PC-3 (cell line): ENCODE measurements at regions not wholly inside any gene's neighbourhood (a gene's known extent, or its start where the extent isn't known, plus 50 kb on each side); places are given as distances from the start of the nearest gene placed in this dataset.
"Not testable (repeated sequence)": the region's sequence is repeated elsewhere in the genome, so short reads cannot be mapped to it uniquely, and the experiment has no call there.

Source experiments
- ATAC-seq: fragments of 200-7000 bp; cut with Tn5 transposase; 2 replicates; pipeline ENCODE4 v1.9.1; 2020; ENCODE audit warnings: mild to moderate bottlenecking, moderate library complexity
- BruUV-seq: library from RNA; stranded (reverse); fragments of 400-500 nt; replicated peaks from 2 replicates; lab custom pipeline; 2021; lab: Mats Ljungman, UMichigan
- CTCF ChIA-PET: fragments of 300-600 bp; sonication (Branson Sonifier 250); formaldehyde crosslinking; loops from one replicate; lab custom pipeline; 2022; ENCODE audit warnings: antibody characterized with exemption; lab: Charles Lee
- POLR2A ChIA-PET: fragments of 300-600 bp; sonication (Branson Sonifier 250); formaldehyde crosslinking; loops from one replicate; lab custom pipeline; 2022; ENCODE audit warnings: antibody characterized with exemption; ENCODE audit not compliant: unreplicated experiment; lab: Charles Lee
- DNase-seq: peaks from one replicate; pipeline ENCODE4 v3.0.0-alpha.2; 2015
- H2AFZ ChIP-seq: fragments of 300-600 bp; sonication (generic); 2 replicates; pipeline ENCODE4 v1.6.0; 2016; ENCODE audit warnings: antibody characterized with exemption, low read length
- H3F3A ChIP-seq: fragments of 300-600 bp; sonication (generic); one replicate; pipeline ENCODE4 v1.6.0; 2017; ENCODE audit warnings: antibody characterized with exemption, low read length, control low read depth, mild to moderate bottlenecking; ENCODE audit not compliant: unreplicated experiment
- H3K27ac ChIP-seq: fragments of 300-600 bp; sonication (generic); 2 replicates; pipeline ENCODE4 v1.5.1; 2016; ENCODE audit warnings: mild to moderate bottlenecking, low read length
- H3K27me3 ChIP-seq: fragments of 300-600 bp; sonication (generic); 2 replicates; pipeline ENCODE4 v1.6.1; 2016; ENCODE audit warnings: low read length, mixed read lengths
- H3K36me3 ChIP-seq: fragments of 300-600 bp; sonication (generic); 2 replicates; pipeline ENCODE4 v1.6.1; 2016; ENCODE audit warnings: low read depth, mixed run types, low read length, mixed read lengths
- H3K4me1 ChIP-seq: fragments of 300-600 bp; sonication (generic); 2 replicates; pipeline ENCODE4 v1.5.1; 2016; ENCODE audit warnings: low read length; ENCODE audit not compliant: insufficient read depth
- H3K4me2 ChIP-seq: fragments of 300-600 bp; sonication (generic); 2 replicates; pipeline ENCODE4 v1.6.0; 2016; ENCODE audit warnings: low read length
- H3K4me3 ChIP-seq: fragments of 300-600 bp; sonication (generic); 2 replicates; pipeline ENCODE4 v1.5.1; 2016; ENCODE audit warnings: mild to moderate bottlenecking, low read length, mixed read lengths
- H3K79me2 ChIP-seq: fragments of 300-600 bp; sonication (generic); 2 replicates; pipeline ENCODE4 v1.6.1; 2017; ENCODE audit warnings: low read length, mixed read lengths
- H3K9ac ChIP-seq: fragments of 300-600 bp; sonication (generic); 2 replicates; pipeline ENCODE4 v1.6.0; 2016; ENCODE audit warnings: mild to moderate bottlenecking, low read length
- H3K9me2 ChIP-seq: fragments of 300-600 bp; sonication (generic); replicated peaks from 2 replicates; pipeline ENCODE4 v1.6.1; 2016; ENCODE audit warnings: mixed run types, low read length, mixed read lengths
- H3K9me3 ChIP-seq: fragments of 300-600 bp; sonication (generic); 2 replicates; pipeline ENCODE4 v1.6.1; 2016; ENCODE audit warnings: low read length, mixed read lengths
- H4K20me1 ChIP-seq: fragments of 300-600 bp; sonication (generic); 2 replicates; pipeline ENCODE4 v1.6.1; 2016; ENCODE audit warnings: low read length, mixed read lengths
- EZH2 ChIP-seq: fragments of 300-600 bp; sonication (generic); IDR thresholded peaks from one replicate; pipeline ENCODE4 v1.6.1; 2017; ENCODE audit warnings: antibody characterized with exemption, mild to moderate bottlenecking, low read length; ENCODE audit not compliant: unreplicated experiment
- EZH2phosphoT487 ChIP-seq: fragments of 300-600 bp; sonication (generic); IDR thresholded peaks from 2 replicates; pipeline ENCODE4 v1.6.1; 2018; ENCODE audit warnings: mild to moderate bottlenecking, antibody characterized with exemption, low read length, borderline replicate concordance
- intact Hi-C: fragments of 100-400 bp; cut with micrococcal nuclease; formaldehyde crosslinking; loops from 2 replicates; pipeline ENCODE4 v1.9.0; 2023
- TF ChIP-seq, protein P1 (sequence below): fragments of 300-600 bp; sonication (generic); conservative IDR thresholded peaks from 2 replicates; pipeline ENCODE4 v1.5.1; 2017; ENCODE audit warnings: antibody characterized with exemption, low read depth, mild to moderate bottlenecking, low read length

DNA sequence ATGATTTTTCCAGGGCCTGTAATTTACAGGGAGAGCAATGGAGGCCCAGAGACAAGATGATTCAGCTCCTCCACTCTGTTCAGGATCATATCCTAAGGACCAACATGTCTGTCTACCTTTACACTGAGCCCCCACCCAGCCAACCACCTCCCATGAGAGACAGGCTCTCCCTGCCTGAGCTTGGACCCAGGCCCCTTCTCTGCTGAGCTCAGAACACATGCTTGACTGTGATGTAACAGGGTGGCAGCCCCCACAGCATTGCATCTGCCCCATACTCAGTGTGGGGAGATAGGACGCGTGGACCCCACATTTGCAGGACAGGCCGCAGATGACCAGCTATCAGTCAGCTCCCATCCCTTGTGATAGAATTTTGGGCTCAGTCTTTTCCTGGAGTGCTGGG is 313.9 kb downstream of the ADGRD1 start:
- Histone ChIP-seq H3K4me1 (no peaks in the 10 kb centered on the region; the same call in 1 of the 2 replicates), H3K36me3 (no peaks in the 10 kb centered on the region), H3F3A (no peaks in the 10 kb centered on the region), H3K9me3 (no peaks in the 10 kb centered on the region), H3K4me3 (no peak overlapping the region), H3K79me2 (no peaks in the 10 kb centered on the region), H3K9me2 (no peaks in the 10 kb centered on the region), H4K20me1 (no peaks in the 10 kb centered on the region), H3K27ac (no peak overlapping the region), H3K27me3 (peaks cover 27% of the 10 kb centered on the region), H2AFZ (no peak overlapping the region), H3K9ac (no peak overlapping the region), H3K4me2 (no peak overlapping the region)
- TF ChIP-seq EZH2phosphoT487: no peak
- no peak for TF ChIP-seq EZH2
- TF ChIP-seq, protein P1, sequence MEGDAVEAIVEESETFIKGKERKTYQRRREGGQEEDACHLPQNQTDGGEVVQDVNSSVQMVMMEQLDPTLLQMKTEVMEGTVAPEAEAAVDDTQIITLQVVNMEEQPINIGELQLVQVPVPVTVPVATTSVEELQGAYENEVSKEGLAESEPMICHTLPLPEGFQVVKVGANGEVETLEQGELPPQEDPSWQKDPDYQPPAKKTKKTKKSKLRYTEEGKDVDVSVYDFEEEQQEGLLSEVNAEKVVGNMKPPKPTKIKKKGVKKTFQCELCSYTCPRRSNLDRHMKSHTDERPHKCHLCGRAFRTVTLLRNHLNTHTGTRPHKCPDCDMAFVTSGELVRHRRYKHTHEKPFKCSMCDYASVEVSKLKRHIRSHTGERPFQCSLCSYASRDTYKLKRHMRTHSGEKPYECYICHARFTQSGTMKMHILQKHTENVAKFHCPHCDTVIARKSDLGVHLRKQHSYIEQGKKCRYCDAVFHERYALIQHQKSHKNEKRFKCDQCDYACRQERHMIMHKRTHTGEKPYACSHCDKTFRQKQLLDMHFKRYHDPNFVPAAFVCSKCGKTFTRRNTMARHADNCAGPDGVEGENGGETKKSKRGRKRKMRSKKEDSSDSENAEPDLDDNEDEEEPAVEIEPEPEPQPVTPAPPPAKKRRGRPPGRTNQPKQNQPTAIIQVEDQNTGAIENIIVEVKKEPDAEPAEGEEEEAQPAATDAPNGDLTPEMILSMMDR: no peak
- intact Hi-C loops: no loop called here
- no peak for DNase-seq
- CTCF ChIA-PET: no interaction called here
- no TSS peak for BruUV-seq
- no peak for ATAC-seq
- POLR2A ChIA-PET: no interaction called here

DNA sequence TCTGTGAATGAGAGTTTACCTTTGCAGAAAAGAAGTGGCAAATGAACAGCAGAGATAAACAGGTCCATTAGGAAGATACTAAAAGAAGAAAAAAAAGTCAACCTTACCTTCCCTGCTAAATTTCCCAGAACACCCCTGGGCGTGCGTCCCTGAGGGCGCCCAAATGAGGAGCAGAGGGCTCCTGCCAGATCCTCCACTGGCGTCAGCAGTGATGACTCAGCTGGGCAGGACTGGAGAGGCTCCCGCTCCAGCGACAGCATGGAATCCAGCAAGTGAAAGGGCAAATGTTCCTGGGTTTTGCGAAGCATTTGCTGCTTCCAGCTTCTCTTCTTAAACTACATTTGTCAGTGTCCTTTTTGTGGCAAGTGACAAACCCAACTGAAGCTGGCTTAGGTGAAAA is 314.4 kb downstream of the ADGRD1 start:
- H4K20me1 ChIP-seq, H3K4me3 ChIP-seq, H3K36me3 ChIP-seq, H3K4me2 ChIP-seq, H2AFZ ChIP-seq, H3K9me3 ChIP-seq, intact Hi-C loops, H3F3A ChIP-seq, H3K4me1 ChIP-seq, H3K9me2 ChIP-seq, H3K27ac ChIP-seq, CTCF ChIA-PET, POLR2A ChIA-PET, H3K79me2 ChIP-seq, H3K9ac ChIP-seq, BruUV-seq: not testable (repeated sequence)
- H3K27me3 ChIP-seq: peaks cover 30% of the 10 kb centered on the region
- ATAC-seq (peak; percentile 79; the same call in 1 of the 2 replicates), DNase-seq (peak; percentile 29)

DNA sequence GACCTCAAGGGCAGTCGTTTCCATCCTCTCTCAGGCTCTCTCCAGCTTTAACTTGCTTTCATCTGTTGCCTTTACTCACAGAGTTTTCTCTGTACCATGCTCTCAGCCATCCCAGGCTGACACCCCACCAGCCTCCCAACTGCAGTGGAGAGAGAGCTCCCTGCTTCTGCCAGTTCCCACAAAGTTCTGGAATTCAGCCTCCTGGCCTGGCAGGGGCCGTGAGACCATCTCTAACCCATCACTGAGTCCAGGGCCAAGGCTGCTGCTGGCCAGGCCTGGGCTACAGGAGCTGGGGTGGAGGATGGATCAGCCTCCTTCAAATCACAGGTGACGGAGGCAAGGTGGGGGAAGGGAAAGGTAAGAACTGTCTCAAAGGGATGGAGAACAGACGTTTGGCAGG is 314.9 kb downstream of the ADGRD1 start:
- H3F3A ChIP-seq, H3K9me2 ChIP-seq, intact Hi-C loops, POLR2A ChIA-PET, H3K4me3 ChIP-seq, H3K4me1 ChIP-seq, H3K36me3 ChIP-seq, H3K9me3 ChIP-seq, H3K27ac ChIP-seq, BruUV-seq, H3K9ac ChIP-seq, H2AFZ ChIP-seq, H3K79me2 ChIP-seq, H3K4me2 ChIP-seq, CTCF ChIA-PET, DNase-seq, ATAC-seq, H4K20me1 ChIP-seq: not testable (repeated sequence)
- H3K27me3 ChIP-seq: peaks cover 33% of the 10 kb centered on the region

DNA sequence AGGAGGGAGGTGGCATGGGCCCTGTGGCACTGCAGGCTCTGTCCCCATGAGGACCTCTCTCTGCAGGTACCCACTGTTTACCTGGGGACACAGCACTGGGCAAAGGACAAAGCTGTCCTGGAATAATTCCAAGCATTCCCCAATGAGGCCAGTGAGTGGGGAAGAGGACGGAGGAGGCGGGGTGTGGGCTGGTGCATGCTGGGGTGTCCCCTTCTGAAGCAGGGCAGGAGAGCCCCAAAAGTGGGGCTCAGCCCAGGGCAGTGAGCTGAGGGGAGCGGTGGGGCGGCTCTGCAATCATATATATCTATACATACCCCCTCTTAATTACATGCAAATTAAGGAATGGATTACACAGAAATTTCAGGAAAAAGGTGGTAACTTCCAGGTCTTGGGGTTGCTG is 315.8 kb downstream of the ADGRD1 start:
- ChIA-PET POLR2A (no interaction called here), CTCF (no interaction called here)
- peaks cover 43% of the 10 kb centered on the region for H3K27me3 ChIP-seq
- no peaks in the 10 kb centered on the region for H3K36me3 ChIP-seq
- DNase-seq: no peak
- H3F3A ChIP-seq: no peaks in the 10 kb centered on the region
- no peaks in the 10 kb centered on the region; the same call in 1 of the 2 replicates for H3K4me1 ChIP-seq
- no peak overlapping the region for H3K4me2 ChIP-seq
- no peak for ATAC-seq
- TF ChIP-seq EZH2phosphoT487 (no peak), EZH2 (no peak)
- TF ChIP-seq, protein P1: no peak
- no peak overlapping the region for H2AFZ ChIP-seq
- H3K9me2 ChIP-seq: no peaks in the 10 kb centered on the region
- no peaks in the 10 kb centered on the region for H4K20me1 ChIP-seq
- no TSS peak for BruUV-seq
- H3K4me3 ChIP-seq: no peak overlapping the region
- no peak overlapping the region for H3K9ac ChIP-seq
- H3K27ac ChIP-seq: no peak overlapping the region
- no peaks in the 10 kb centered on the region for H3K9me3 ChIP-seq
- intact Hi-C loops: no loop called here
- no peaks in the 10 kb centered on the region for H3K79me2 ChIP-seq

DNA sequence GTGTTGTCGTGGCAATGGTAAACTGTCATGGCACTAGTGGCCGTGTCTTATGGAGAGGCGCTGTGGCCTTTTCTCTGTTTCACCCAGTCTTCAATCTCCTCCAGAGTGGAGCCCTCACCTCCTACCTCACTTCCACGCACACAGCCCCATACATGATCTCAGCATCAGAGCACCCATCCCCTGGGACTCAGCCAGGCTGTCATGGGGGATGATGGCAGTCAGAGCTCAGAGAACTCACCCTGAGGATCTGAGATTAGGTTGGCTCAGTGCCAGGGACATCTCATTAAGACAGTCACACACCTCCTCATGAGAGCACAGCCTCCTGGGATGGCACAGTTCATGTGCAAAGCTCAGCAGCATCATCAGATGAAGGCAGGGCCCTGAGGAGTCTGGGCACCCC is 316.3 kb downstream of the ADGRD1 start:
- H3F3A ChIP-seq, intact Hi-C loops, H3K9me2 ChIP-seq, POLR2A ChIA-PET, H3K9ac ChIP-seq, CTCF ChIA-PET, H3K79me2 ChIP-seq, H3K9me3 ChIP-seq, H4K20me1 ChIP-seq, H3K4me1 ChIP-seq, H3K36me3 ChIP-seq, H3K4me3 ChIP-seq, H3K4me2 ChIP-seq, BruUV-seq, ATAC-seq, DNase-seq, H2AFZ ChIP-seq, H3K27ac ChIP-seq: not testable (repeated sequence)
- H3K27me3 ChIP-seq: peaks cover 47% of the 10 kb centered on the region
